GM23338 (cell line): ENCODE measurements at regions not wholly inside any gene's neighbourhood (a gene's known extent, or its start where the extent isn't known, plus 50 kb on each side); places are given as distances from the start of the nearest gene placed in this dataset.

Experiments
- ATAC-seq: fragments of 200-7000 bp; cut with Tn5 transposase; 3 replicates; pipeline ENCODE4 v1.9.1; 2020
- DNase-seq: peaks from one replicate; pipeline ENCODE4 v3.0.0-alpha.2; 2015; ENCODE audit warnings: low spot score
- H2AFZ ChIP-seq: fragments of 200-600 bp; sonication (generic); 2 replicates; pipeline ENCODE4 v1.8.0; 2016; ENCODE audit warnings: antibody characterized with exemption, mild to moderate bottlenecking, moderate library complexity
- H3F3A ChIP-seq: fragments of 200-600 bp; sonication (generic); replicated peaks from 2 replicates; pipeline ENCODE4 v1.8.0; 2017; ENCODE audit warnings: antibody characterized with exemption, mixed run types, low read depth
- H3K27ac ChIP-seq: fragments of 200-600 bp; sonication (generic); 2 replicates; pipeline ENCODE4 v1.6.1; 2016; ENCODE audit warnings: low read depth
- H3K27me3 ChIP-seq: fragments of 200-600 bp; sonication (generic); 2 replicates; pipeline ENCODE4 v1.8.0; 2016; ENCODE audit warnings: mild to moderate bottlenecking, mixed run types, moderate library complexity; ENCODE audit not compliant: insufficient read depth
- H3K36me3 ChIP-seq: fragments of 200-600 bp; sonication (generic); 2 replicates; pipeline ENCODE4 v1.8.0; 2016; ENCODE audit warnings: mild to moderate bottlenecking; ENCODE audit not compliant: insufficient read depth
- H3K4me1 ChIP-seq: fragments of 200-600 bp; sonication (generic); 2 replicates; pipeline ENCODE4 v1.8.0; 2016; ENCODE audit warnings: mild to moderate bottlenecking, moderate library complexity; ENCODE audit not compliant: insufficient read depth
- H3K4me2 ChIP-seq: fragments of 200-600 bp; sonication (generic); 2 replicates; pipeline ENCODE4 v1.7.1; 2017; ENCODE audit warnings: mixed run types
- H3K4me3 ChIP-seq: fragments of 200-600 bp; sonication (generic); 2 replicates; pipeline ENCODE4 v1.6.1; 2016; ENCODE audit warnings: mixed run types
- H3K79me2 ChIP-seq: fragments of 200-600 bp; sonication (generic); replicated peaks from 2 replicates; pipeline ENCODE4 v1.8.0; 2017; ENCODE audit warnings: mild to moderate bottlenecking; ENCODE audit not compliant: insufficient read depth
- H3K9me2 ChIP-seq: fragments of 200-600 bp; sonication (generic); 2 replicates; pipeline ENCODE4 v1.8.0; 2017; ENCODE audit not compliant: insufficient read depth
- H4K20me1 ChIP-seq: fragments of 200-600 bp; sonication (generic); replicated peaks from 2 replicates; pipeline ENCODE4 v1.8.0; 2017; ENCODE audit warnings: mild to moderate bottlenecking; ENCODE audit not compliant: insufficient read depth
- H3K27ac Mint-ChIP-seq: 2 replicates; pipeline ENCODE4 v1.8.0; 2020; ENCODE audit warnings: inconsistent platforms, mild to moderate bottlenecking, moderate library complexity, mixed read lengths
- H3K27me3 Mint-ChIP-seq: 3 replicates; pipeline ENCODE4 v1.8.0; 2022; ENCODE audit warnings: low read depth, mild to moderate bottlenecking, moderate library complexity, mixed read lengths, inconsistent platforms; ENCODE audit not compliant: insufficient read depth, poor library complexity
- H3K36me3 Mint-ChIP-seq: 3 replicates; pipeline ENCODE4 v1.8.0; 2021; ENCODE audit warnings: low read depth, mild to moderate bottlenecking, inconsistent platforms, moderate library complexity, mixed read lengths
- H3K4me1 Mint-ChIP-seq: 3 replicates; pipeline ENCODE4 v1.8.0; 2020; ENCODE audit warnings: mild to moderate bottlenecking, inconsistent platforms, mixed read lengths
- H3K4me3 Mint-ChIP-seq: 3 replicates; pipeline ENCODE4 v1.8.0; 2021; ENCODE audit warnings: moderate library complexity, mild to moderate bottlenecking, inconsistent platforms, mixed read lengths
- H3K9me3 Mint-ChIP-seq: 3 replicates; pipeline ENCODE4 v1.8.0; 2020; ENCODE audit warnings: moderate library complexity, mild to moderate bottlenecking, inconsistent platforms, mixed read lengths
- CREB1 ChIP-seq: fragments of 250-450 bp; sonication (Bioruptor Pico); IDR thresholded peaks from 2 replicates; pipeline ENCODE4 v1.5.0; 2020; ENCODE audit warnings: low read depth, mild to moderate bottlenecking, moderate library complexity
- EZH2 ChIP-seq: fragments of 200-600 bp; sonication (generic); IDR thresholded peaks from one replicate; pipeline ENCODE4 v1.8.0; 2017; ENCODE audit warnings: antibody characterized with exemption, mild to moderate bottlenecking, low read depth; ENCODE audit not compliant: unreplicated experiment
- EZH2phosphoT487 ChIP-seq: fragments of 200-600 bp; sonication (generic); IDR thresholded peaks from one replicate; pipeline ENCODE4 v1.8.1; 2018; ENCODE audit warnings: antibody characterized with exemption; ENCODE audit not compliant: unreplicated experiment
- JUNB ChIP-seq: IDR thresholded peaks from one replicate; pipeline ENCODE4 v1.6.1; 2016; ENCODE audit warnings: antibody characterized with exemption; ENCODE audit not compliant: unreplicated experiment
- NANOG ChIP-seq: IDR thresholded peaks from 2 replicates; pipeline ENCODE4 v1.6.1; 2016; ENCODE audit warnings: antibody characterized with exemption, borderline replicate concordance
- REST ChIP-seq: IDR thresholded peaks from one replicate; pipeline ENCODE4 v1.6.1; 2018; ENCODE audit warnings: antibody characterized with exemption; ENCODE audit not compliant: unreplicated experiment
- ZNF331 ChIP-seq: fragments of 250-450 bp; sonication (Bioruptor Pico); IDR thresholded peaks from 2 replicates; pipeline ENCODE4 v1.5.0; 2020; ENCODE audit warnings: low read depth, mild to moderate bottlenecking, moderate library complexity
- TF ChIP-seq, protein P1 (sequence below), 2 experiments: fragments of 200-600 bp in 1 of 2; sonication (generic) in 1 of 2; conservative IDR thresholded peaks; 2 replicates each; pipeline versions ENCODE4 v1.5.1 to v1.6.1; 2016 to 2017; ENCODE audit warnings: antibody characterized with exemption in 2 of 2, low read depth in 2 of 2, mild to moderate bottlenecking in 2 of 2, moderate library complexity in 1 of 2

GRCh38 chr2:101583861-101584260 lies 108.9 kb upstream of the RFX8 start:
- Mint-ChIP-seq H3K36me3 (no peaks in the 10 kb centered on the region), H3K4me3 (no peak overlapping the region), H3K27me3 (no peaks in the 10 kb centered on the region), H3K27ac (no peak overlapping the region), H3K4me1 (no peaks in the 10 kb centered on the region), H3K9me3 (no peaks in the 10 kb centered on the region; the same call in 2 of the 3 replicates)
- Histone ChIP-seq H2AFZ (no peak overlapping the region), H3K4me2 (no peak overlapping the region), H3K9me2 (no peaks in the 10 kb centered on the region), H3K27me3 (no peaks in the 10 kb centered on the region), H3K36me3 (no peaks in the 10 kb centered on the region), H3K79me2 (no peaks in the 10 kb centered on the region), H3K27ac (no peak overlapping the region), H3K4me3 (no peak overlapping the region), H4K20me1 (no peaks in the 10 kb centered on the region), H3F3A (no peaks in the 10 kb centered on the region), H3K4me1 (no peaks in the 10 kb centered on the region)
- DNase-seq (no peak), ATAC-seq (no peak)
- TF ChIP-seq REST, result no peak
- TF ChIP-seq ZNF331 (CRISPR knock-in tag), result no peak
- TF ChIP-seq, protein P1, sequence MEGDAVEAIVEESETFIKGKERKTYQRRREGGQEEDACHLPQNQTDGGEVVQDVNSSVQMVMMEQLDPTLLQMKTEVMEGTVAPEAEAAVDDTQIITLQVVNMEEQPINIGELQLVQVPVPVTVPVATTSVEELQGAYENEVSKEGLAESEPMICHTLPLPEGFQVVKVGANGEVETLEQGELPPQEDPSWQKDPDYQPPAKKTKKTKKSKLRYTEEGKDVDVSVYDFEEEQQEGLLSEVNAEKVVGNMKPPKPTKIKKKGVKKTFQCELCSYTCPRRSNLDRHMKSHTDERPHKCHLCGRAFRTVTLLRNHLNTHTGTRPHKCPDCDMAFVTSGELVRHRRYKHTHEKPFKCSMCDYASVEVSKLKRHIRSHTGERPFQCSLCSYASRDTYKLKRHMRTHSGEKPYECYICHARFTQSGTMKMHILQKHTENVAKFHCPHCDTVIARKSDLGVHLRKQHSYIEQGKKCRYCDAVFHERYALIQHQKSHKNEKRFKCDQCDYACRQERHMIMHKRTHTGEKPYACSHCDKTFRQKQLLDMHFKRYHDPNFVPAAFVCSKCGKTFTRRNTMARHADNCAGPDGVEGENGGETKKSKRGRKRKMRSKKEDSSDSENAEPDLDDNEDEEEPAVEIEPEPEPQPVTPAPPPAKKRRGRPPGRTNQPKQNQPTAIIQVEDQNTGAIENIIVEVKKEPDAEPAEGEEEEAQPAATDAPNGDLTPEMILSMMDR (conservative IDR thresholded peaks at IDR 0.05; ENCODE audit: low read depth in 2 of 2), result no peak
- no peak for TF ChIP-seq CREB1 (CRISPR knock-in tag)
- no peak for TF ChIP-seq NANOG
- TF ChIP-seq JUNB, result no peak

GRCh38 chr2:101581675-101582299 lies 106.9 kb upstream of the RFX8 start:
- no peak overlapping the region for H3K4me3 ChIP-seq
- H3K36me3 ChIP-seq, result no peaks in the 10 kb centered on the region
- H3K4me2 ChIP-seq, result no peak overlapping the region
- DNase-seq (no peak), ATAC-seq (no peak)
- H3K79me2 ChIP-seq, result no peaks in the 10 kb centered on the region
- H2AFZ ChIP-seq, result no peak overlapping the region
- H3F3A ChIP-seq, result no peaks in the 10 kb centered on the region
- H3K27me3 ChIP-seq, result no peaks in the 10 kb centered on the region
- H3K4me3 Mint-ChIP-seq, result no peak overlapping the region
- no peaks in the 10 kb centered on the region for H3K4me1 Mint-ChIP-seq
- no peaks in the 10 kb centered on the region; the same call in 2 of the 3 replicates for H3K9me3 Mint-ChIP-seq
- no peak overlapping the region for H3K27ac ChIP-seq
- H3K27me3 Mint-ChIP-seq, result peaks cover 1% of the 10 kb centered on the region
- H3K27ac Mint-ChIP-seq, result no peak overlapping the region
- H3K4me1 ChIP-seq, result no peaks in the 10 kb centered on the region
- H4K20me1 ChIP-seq, result no peaks in the 10 kb centered on the region
- no peaks in the 10 kb centered on the region for H3K36me3 Mint-ChIP-seq
- no peaks in the 10 kb centered on the region for H3K9me2 ChIP-seq
- TF ChIP-seq REST (no peak), ZNF331 (CRISPR knock-in tag) (no peak), JUNB (no peak), EZH2 (no peak), EZH2phosphoT487 (no peak)
